Thoracic aorta (tissue), 2 donors: ENCODE measurements at regions not wholly inside any gene's neighbourhood (a gene's known extent, or its start where the extent isn't known, plus 50 kb on each side); places are given as distances from the start of the nearest gene placed in this dataset.

Experiments
- ATAC-seq: fragments of 150-250 bp; one replicate; pipeline ENCODE4 v1.8.0; 2017; ENCODE audit warnings: low read depth; ENCODE audit not compliant: insufficient number of reproducible peaks, low FRiP score
- DNase-seq: peaks from one replicate; pipeline ENCODE4 v3.0.0-alpha.2; 2020; ENCODE audit warnings: low spot score
- H3K27ac ChIP-seq, 2 donors: fragments of 200-600 bp; sonication (generic); 1 replicate in 1 of 2; 2 replicates in 1 of 2; pipeline ENCODE4 v1.5.1; 2016; ENCODE audit warnings: mild to moderate bottlenecking in 2 of 2, moderate library complexity in 2 of 2
- H3K27me3 ChIP-seq: fragments of 200-600 bp; sonication (generic); replicated peaks from 2 replicates; pipeline ENCODE4 v1.6.0; 2016; ENCODE audit warnings: mild to moderate bottlenecking; ENCODE audit not compliant: insufficient read depth
- H3K36me3 ChIP-seq: fragments of 200-600 bp; sonication (generic); one replicate; pipeline ENCODE4 v1.5.1; 2016
- H3K4me1 ChIP-seq, 2 donors: fragments of 200-600 bp; sonication (generic); 1 replicate in 1 of 2; 2 replicates in 1 of 2; pipeline versions ENCODE4 v1.5.1 to v1.6.0; 2016; ENCODE audit warnings: low read depth in 2 of 2, mild to moderate bottlenecking in 1 of 2; ENCODE audit not compliant: control insufficient read depth in 1 of 2
- H3K4me3 ChIP-seq: fragments of 200-600 bp; sonication (generic); 2 replicates; pipeline ENCODE4 v1.5.1; 2016; ENCODE audit warnings: mild to moderate bottlenecking
- H3K9me3 ChIP-seq: fragments of 200-600 bp; sonication (generic); 2 replicates; pipeline ENCODE4 v1.5.1; 2016
- CTCF ChIP-seq: fragments of 200-600 bp; sonication (generic); IDR thresholded peaks from one replicate; pipeline ENCODE4 v1.5.1; 2019; ENCODE audit warnings: antibody characterized with exemption

DNA sequence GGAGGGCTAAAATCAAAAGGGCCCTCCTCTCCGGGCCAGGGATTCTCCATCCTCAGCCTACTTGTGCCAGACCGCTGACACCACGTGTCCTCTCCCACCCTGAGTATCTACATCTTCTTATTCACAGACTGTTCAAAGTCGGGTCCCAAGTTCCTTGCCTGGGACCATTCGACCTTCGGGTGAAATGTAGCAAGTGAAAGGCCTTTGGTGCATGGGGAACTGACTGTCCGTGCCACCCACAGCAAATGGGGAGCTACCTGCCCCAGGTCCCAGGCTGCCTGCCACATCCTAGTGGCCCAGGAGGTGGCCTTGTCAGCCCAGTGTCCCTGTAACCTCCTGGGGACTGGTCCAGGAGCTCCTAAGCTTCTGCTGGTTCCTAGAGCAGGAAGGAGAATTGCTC is 67.3 kb downstream of the RTL6 start:
- TF ChIP-seq CTCF: no peak
- ATAC-seq (no peak), DNase-seq (no peak)
- H3K36me3 ChIP-seq: no peaks in the 10 kb centered on the region
- H3K4me3 ChIP-seq: no peak overlapping the region
- H3K27ac ChIP-seq: no peak overlapping the region
- no peaks in the 10 kb centered on the region for H3K9me3 ChIP-seq
- H3K27me3 ChIP-seq: no peaks in the 10 kb centered on the region
- no peaks in the 10 kb centered on the region for H3K4me1 ChIP-seq

DNA sequence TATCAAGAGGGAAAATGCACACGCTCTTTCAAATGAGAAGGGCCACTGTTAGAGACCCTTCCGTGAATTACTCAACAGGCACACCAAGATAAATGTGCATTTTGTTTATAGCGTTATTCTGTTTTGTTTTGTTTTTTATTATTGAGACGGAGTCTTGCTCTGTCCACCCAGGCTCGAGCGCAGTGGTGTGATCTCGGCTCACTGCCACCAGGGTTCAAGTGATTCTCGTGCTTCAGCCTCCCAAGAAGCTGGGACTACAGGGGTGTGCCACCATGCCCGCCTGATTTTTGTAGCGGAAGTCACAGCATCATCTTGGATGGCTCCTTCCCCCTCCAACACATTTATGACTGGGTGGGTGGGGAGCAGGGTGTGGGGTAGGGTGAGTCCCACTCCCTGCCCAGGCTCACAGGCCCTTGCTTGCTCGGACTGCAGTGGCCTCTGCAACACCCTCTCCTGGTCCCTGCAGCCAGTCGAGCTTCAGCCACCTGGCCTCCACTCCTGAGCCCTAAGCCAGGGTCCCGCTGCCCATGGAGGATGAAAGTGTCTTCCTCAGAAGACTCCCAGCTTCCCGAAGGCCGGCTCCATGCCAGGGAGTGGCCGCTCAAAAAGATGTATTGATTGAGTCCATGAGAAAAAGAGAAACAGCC is 68.0 kb downstream of the RTL6 start:
- Histone ChIP-seq H3K27me3 (no peaks in the 10 kb centered on the region), H3K36me3 (no peaks in the 10 kb centered on the region), H3K27ac (no peak overlapping the region), H3K4me1 (no peaks in the 10 kb centered on the region), H3K4me3 (no peak overlapping the region), H3K9me3 (no peaks in the 10 kb centered on the region)
- ATAC-seq (no peak), DNase-seq (no peak)
- TF ChIP-seq CTCF: no peak

GRCh38 chr22:44428941-44429830 is 68.8 kb downstream of the RTL6 start:
- H3K36me3 ChIP-seq: no peaks in the 10 kb centered on the region
- ATAC-seq: no peak
- TF ChIP-seq CTCF: no peak
- H3K4me1 ChIP-seq: no peaks in the 10 kb centered on the region
- H3K9me3 ChIP-seq: no peaks in the 10 kb centered on the region
- no peak overlapping the region for H3K27ac ChIP-seq
- no peak overlapping the region for H3K4me3 ChIP-seq
- no peaks in the 10 kb centered on the region for H3K27me3 ChIP-seq
- DNase-seq: no peak

- H3K27me3 ChIP-seq: no peaks in the 10 kb centered on the region
- no peak overlapping the region for H3K27ac ChIP-seq
- no peak overlapping the region for H3K4me3 ChIP-seq
- no peaks in the 10 kb centered on the region for H3K36me3 ChIP-seq
- H3K4me1 ChIP-seq: no peaks in the 10 kb centered on the region
- DNase-seq (no peak), ATAC-seq (no peak)
- H3K9me3 ChIP-seq: no peaks in the 10 kb centered on the region
- no peak for TF ChIP-seq CTCF
Measured at GRCh38 chr22:44427611-44428470, 70.2 kb downstream of the RTL6 start.

DNA sequence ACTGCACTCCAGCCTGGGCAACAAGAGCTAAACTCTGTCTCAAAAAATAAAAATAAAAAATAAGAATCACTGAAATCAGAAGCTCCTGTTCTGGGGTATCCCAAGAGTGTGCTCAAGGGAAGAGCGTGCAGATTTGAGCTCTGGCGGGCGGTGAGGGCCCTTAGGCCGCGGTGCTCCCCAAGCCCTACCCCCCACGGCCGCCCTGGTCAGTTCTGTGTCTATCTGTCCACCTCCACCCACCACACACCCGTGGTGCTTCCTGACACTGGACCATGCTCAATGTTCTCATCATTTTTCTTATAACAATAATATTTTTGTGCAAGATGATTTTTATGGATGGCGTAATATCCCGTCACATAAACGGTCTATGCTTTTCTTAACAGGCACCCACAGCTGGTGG is 71.1 kb downstream of the RTL6 start:
- H3K27ac ChIP-seq: no peak overlapping the region
- no peaks in the 10 kb centered on the region for H3K9me3 ChIP-seq
- no peaks in the 10 kb centered on the region for H3K27me3 ChIP-seq
- no peak for TF ChIP-seq CTCF
- no peak overlapping the region for H3K4me3 ChIP-seq
- ATAC-seq (no peak), DNase-seq (no peak)
- H3K36me3 ChIP-seq: no peaks in the 10 kb centered on the region
- H3K4me1 ChIP-seq: no peaks in the 10 kb centered on the region
